NCI-H2029 (cell line): ENCODE measurements at regions not wholly inside any gene's neighbourhood (a gene's known extent, or its start where the extent isn't known, plus 50 kb on each side); places are given as distances from the start of the nearest gene placed in this dataset.
"Not testable (repeated sequence)": the region's sequence is repeated elsewhere in the genome, so short reads cannot be mapped to it uniquely, and the experiment has no call there.

Source experiments
- DNase-seq: peaks from one replicate; lab custom pipeline; 2025; lab: John Stamatoyannopoulos, UW

DNA sequence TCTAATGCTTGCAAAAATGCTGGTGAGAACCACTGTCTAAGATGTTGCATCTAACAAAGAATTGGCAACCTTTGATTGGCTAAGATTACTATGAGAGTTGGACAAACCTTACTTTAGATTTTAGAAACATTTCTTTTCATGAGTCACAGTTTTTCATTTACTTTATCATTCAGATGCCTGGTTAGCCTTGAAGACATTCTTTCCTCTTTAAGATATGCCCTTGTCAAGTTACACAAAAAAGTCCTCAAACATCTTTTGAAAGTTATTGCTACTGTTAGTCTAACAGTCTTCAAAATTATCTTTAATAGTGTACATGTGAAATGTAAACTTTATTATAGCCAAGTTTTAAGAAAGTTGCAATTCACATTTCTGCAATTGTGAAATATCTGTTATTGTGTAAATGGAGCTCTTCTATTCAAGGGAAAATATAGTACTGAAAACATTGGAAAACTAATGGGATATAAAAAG is 276.3 kb downstream of the RND3 start:
- DNase-seq, result no peak

DNA sequence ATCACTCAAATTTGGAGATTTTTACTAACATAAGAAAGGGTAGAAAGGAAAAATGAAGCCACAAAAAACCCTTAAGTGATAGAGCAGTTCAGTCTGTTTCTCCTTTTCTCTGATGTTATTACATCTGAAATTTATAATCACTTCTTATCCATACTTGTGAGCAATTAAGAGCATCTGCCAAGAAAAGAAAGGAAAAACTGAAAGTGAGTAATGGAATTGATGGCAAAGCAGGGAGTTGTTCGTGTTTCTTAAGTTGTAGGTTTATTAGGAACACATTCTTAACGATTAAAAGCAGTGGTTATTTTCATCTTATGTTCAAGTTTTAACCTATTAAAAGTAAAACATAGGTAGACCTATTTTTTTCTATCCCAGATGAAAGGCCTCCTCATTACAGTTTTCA is 277.7 kb downstream of the RND3 start:
- DNase-seq, result no peak

DNA sequence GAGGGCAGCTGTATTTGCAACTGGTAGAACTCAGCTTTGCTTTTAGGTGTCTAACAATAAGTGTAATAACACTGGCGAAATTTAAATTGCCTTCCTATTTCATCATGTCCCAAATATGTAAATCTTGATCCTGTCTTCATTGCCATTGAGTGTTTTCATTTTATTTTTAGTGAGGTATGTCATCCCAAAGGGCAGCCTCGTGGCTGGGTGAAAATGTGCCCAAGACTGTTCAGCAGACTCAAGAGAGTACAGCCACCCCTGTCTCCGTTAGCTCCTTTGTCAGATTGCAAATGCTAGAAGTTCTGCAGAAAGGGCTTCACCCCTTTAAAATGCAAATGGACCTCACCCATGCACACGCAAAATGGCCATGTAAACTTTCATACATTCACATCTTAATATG is 278.8 kb downstream of the RND3 start:
- no peak for DNase-seq

DNA sequence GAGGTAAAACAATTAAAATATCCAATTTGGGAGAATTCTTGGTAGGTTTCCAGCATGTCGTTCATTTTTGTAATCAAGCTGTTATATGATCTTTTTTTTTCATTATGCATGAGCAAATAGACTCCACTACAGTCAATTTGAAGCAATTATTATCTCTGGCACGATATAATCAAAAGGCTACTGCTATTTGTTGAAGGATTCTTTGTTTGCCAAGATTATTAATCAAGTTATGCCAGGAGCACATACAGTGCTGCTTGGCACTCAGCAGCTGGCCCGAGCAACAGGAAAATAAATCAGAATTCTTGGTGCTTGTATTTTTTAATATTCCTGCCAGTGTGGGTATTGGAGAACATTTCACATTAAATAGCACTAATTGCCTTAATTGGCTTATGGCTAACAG is 279.5 kb downstream of the RND3 start:
- DNase-seq, result peak; percentile 1

DNA sequence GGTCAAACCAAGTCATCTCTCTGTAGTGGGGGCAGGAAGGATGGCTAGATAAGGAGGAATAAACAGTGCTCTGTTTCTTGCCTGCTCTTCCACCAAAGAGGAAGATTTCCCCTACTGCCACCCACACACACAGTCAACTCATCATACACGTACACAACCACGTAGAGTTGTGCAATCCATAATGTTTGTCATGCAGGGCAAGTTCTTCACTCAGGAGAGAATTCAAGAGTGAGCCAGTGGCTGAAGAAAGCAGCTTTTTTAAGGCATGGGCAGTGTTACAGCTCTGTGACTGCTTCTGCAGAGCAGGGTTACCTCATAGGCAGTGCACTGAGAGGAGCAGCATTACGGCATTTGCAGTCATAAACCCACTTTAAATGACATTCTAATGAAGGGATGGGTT is 283.0 kb downstream of the RND3 start:
- no peak for DNase-seq

DNA sequence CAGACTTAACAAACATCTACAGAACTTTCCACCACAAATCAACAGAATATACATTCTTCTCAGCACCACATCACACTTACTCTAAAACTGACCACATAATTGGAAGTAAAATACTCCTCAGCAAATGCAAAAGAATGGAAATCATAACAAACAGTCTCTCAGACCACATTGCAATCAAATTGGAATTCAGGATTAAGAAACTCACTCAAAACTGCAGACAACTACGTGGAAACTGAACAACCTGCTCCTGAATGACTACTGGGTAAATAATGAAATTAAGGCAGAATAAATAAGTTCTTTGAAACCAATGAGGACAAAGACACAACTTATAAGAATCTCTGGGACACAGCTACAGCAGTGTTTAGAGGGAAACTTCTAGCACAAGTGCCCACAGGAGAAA is 292.7 kb downstream of the RND3 start:
- DNase-seq, result not testable (repeated sequence)

DNA sequence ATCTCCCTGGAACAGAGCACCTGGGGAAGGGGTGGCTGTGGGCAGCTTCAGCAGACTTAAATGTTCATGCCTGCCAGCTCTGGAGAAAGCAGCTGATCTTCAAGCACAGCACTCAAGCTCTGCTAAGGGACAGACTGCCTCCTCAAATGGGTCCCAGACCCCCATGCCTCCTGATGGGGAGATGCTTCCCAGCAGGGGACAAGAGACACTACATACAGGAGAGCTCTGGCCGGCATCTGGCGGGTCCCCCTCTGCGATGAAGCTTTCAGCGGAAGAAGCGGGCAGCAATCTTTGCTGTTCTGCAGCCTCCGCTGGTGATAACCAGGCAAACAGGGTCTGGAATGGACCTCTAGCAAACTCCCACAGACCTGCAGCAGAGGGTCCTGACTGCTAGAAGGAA is 294.8 kb downstream of the RND3 start:
- DNase-seq, result no peak

DNA sequence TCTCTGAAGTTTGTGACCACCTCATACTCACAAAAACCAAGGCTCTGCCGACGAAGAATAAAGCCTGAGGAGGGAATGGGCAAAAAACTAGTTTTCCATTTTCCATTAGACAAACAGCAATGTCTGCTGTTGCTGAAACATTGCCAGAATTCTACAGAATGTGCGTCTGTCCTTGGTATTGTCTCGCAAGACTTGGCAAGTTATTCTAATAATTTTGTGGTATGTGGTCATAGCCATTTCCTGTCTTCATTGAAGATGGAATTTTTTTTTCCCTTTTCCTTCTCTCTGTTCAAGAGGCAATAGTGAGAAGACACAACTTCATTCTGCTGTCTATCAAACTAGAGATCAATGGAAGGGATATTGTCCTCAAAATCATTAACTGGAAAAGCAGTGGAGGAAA is 296.1 kb downstream of the RND3 start:
- no peak for DNase-seq

DNA sequence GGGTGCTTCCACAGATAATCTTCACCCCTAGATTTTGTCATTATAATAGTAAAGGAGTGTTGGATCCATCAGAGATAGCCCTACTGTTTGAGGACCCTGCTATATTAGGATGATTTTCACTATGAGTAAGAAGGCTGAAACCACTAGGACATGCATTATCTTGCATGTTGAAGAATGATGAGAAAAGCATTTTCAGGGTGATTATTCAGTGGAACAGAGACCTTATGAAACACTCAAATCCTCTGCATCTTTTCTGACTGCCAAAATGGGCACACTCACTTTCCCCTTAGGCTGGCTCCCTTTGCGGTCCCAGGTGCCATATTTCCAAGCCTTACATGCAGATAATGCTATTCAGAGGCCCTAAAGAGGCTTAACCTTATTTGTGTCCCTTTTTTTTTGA is 296.9 kb downstream of the RND3 start:
- DNase-seq, result no peak

DNA sequence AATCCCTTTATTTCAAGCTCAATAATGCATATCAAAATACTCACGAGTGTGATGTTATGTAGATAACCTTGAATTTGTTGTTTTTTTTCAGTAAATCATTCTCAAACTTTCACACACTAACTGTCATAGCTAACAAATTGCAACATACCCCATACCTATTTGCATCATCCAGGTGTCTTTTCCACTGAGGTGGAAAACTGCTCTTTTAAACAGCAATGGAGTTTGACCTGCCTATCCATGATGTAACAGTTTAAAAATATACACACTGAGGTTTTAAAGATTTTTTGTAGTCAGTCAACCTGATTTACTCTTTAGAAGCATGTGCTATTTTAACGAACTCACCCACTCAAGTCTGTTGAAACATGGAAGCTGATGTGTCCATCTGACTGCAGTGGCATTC is 298.7 kb downstream of the RND3 start:
- DNase-seq, result no peak

DNA sequence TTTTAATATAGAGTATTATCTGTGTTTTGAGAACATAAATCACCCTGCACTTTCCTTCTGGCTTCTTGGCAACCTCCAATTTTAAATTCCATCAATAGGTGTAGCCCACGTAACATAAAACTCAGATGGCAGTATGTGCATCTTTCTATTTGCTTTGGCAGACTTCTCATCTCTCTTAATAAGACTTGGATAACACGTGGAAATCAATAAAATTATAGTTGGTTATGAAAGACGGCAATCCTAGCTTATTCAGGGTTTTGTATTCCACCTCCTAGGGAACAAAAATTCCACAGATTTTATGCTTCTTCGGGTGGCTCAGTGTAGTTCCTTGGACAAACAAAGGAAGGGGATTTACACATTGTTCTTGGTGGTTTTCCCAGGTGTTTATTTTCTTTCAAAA is 299.3 kb downstream of the RND3 start:
- no peak for DNase-seq

DNA sequence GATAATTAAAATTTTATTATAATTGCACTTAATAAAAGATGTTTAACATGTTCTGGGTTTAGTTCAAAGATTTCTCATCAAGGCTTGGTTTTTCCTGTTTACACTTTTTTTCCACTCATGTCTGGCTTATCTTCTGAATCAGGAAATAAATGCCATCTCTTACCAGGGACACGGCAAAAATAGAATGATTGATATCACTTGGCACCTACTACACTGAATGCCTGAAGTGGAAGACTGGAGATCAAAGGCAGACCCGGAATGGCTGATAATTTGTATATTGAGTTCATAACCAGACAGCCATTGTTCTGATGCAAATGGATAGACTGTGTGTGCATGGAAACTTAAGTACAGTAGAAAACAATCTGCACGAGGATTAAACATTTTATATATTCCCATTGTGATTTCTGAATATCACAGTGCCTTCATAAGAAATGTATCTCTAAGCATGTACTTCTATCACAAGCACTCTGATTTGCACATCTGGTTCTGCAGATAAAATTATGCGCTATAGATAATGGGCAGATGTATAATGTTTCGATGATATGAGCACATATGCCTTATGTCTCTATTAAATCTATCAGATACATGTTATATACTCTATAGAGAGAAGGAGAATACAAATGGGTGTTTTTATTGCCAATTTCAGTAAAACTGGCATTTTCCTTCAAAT is 304.8 kb downstream of the RND3 start:
- DNase-seq, result no peak

DNA sequence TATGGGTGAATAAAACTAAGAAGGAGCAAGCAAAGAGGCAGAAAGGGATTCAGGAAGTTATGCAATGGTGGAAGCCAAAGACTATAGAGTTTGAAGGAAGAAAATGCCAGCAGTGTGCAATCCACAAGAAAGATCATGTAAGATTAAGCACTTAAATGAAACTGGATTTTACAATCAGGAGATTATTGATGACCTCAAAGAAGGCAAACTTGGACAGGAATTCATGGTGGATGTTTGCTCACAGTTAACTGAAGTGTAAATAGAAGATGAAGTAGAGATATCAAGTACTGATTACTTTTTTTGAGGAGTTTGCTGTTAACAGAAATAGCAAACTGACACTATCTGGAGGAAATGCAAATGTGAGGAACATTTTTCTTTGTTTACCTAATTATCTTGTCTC is 308.9 kb downstream of the RND3 start:
- DNase-seq, result no peak

DNA sequence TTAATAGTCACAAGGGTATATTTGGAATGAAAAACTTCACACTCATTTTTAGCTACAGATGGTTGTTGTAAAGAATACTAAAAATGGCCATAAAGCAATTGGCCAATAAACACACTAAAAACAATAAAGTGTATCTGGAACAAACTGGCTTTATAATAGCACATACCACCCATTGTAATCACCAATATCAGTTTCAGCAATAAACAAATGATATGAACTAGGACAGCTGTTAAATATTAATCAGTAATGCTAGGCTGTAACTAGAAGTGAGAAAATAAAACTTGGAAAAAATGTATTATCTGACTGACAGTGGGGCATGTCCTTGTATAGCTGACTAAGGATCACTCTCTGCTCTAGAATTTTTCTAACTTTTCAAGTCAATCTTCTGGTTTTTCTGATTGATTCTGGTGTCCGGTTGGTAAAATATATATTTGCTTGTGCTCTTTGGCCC is 312.5 kb downstream of the RND3 start:
- DNase-seq, result no peak

DNA sequence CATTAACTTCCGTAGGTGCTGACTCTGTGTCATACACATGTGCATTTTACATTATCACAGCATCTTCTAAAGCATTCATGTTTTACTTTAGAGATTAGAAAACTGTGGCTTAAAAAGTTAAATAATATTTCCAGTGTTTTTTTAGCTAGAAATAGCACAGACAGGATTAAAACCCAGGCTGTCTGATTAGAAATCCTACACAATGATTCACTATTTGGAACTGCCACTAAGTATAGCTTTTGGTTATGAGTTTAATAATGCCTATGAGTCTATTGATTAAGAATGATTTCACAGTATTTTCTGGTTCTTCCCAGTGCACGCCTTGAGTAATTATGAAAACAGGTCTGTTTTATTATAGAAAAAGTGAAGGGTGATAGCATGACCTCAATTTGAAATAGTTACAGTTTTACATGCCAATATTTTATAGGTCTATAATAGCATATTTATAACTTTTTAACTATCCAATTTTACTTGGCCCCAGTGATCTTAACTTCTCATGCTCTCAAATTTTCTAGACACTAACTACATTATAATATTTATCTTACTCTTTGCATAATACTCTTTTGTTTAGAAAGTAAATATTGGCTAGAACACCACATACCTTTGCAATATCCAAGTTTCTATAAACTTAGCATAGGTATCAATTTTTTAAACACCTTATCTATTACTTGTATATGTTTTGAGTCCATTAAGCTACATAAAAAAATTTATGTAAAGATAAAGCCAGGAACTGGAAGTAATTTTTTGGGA is 313.2 kb downstream of the RND3 start:
- no peak for DNase-seq

DNA sequence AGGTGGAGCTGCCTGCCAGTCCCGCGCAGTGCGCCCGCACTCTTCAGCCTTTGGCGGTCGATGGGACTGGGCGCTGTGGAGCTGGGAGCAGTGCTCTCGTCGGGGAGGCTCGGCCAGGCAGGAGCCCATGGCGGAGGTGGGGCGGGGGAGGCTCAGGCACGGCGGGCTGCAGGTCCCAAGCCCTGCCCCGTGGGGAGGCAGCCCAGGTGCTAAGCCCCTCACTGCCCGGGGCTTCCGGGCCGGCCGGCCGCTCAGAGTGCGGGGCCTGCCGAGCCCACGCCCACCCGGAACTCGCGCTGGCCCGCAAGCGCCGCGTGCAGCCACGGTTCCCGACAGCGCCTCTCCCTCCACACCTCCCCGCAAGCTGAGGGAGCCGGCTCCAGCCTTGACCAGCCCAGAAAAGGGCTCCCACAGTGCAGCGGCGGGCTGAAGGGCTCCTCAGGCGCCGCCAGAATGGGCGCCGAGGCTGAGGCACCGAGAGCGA is 316.4 kb downstream of the RND3 start:
- no peak for DNase-seq

DNA sequence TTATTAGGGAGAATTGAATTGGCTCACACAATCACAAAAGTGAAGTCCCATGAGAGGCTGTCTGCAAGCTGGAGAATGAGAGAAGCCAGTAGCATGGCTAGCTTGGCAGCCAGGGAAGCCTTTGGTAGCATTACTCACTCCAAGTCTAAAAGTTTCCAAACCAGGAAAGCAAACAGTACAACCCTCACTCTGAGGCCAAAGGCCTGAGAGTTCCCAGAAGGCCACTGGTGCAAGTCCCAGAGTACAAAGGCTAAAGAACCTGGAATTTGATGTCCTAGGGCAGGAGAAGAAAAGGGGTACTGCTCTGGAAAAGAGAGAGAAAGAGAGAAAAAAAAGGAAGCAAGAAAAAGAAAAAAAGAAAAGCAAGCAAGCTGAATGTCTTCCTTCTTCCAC is 318.2 kb downstream of the RND3 start:
- no peak for DNase-seq

DNA sequence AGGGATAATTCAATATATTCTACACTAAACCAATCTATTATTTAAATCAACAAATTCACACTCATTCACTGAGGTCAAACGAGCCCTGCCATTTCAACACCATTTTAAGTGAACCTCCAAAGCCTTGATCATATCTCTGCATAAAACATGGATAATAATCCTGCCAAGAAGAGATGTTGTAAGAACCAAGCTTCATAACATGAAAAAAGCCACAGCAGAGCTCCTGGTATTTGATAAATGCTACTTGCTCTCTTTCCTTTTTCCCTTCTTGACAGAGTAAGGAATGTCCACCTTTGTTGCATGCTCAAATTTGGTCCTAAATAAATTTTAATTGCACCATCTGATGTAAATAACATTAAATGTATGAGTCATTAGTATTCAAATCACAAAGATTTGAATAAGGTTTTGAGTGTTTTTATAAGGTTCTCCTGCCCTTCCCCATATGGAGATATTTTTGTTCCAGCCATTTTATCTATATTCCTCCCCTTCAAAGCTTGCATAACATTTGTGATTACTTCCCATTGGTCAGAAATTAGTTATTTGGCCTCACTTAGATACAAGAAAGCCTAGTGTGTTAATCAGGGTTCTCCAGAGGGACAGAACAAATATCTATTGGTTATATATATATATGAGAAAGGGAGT is 318.8 kb downstream of the RND3 start:
- DNase-seq, result no peak

DNA sequence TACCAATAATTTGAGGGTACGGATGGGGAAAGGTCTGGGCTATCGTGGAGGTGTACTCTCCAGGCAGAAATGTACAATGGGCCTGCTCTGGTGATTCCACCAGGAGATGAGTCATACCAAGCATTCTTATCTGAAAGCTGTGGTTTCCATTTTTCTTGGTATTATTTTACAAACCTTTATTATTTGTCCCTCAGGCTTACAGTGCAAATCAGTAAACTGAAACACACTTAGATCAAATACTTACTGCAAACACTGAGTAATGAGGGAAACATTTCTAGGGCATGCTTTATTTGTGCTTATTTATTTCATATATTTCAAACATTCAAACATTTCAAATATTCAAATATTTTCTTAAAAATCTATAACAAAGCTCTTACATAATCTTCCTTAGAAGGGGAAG is 319.8 kb downstream of the RND3 start:
- no peak for DNase-seq

DNA sequence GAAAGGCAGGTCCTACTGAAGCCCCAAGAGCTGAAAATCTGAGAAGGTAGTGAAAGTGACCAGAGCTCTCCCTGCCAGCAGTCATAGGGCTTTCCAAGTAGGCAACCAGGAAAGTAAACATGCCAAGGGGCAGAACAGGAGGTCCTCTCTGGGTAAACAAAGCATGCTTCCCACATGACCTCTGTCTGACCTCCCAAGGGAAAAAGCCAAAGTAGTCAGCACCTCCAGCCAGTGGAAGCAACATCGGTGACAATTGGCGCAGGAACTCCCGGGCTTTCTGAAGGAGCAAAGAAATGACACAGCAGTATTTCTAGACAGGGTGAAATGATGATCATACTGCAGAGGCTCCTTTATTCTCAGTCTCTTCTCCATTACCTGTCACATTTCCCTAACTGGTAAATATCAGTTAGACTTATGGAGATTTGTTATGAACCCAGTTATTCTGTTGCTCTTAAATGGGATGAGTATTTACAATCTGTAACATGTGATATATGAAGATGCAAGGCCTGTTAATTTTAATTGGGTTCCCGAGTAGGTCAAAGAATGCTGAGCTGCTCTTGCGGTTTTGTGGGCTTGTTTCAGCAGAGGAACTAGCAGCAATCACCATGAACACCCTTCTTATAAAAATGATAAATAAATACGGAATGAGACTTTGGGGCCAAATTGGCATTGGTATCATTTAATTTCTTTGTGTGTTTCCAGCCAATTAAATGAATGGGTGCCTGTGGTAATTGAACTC is 321.0 kb downstream of the RND3 start:
- DNase-seq, result peak; percentile 12

DNA sequence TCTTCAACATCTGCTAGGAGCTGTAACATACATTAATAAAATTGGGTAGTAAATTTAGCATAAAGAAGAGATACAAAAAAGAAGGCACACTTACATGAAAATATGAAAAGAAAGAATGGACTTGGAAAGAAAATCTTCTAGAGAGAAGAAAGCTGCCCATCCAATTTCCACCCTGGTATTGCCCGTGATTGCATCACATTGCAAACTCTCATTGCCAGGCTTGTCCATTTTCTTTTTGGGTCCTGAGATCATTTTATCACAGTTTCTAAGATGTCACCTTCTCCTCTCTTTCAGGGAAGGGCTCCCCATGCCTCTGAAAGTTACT is 321.5 kb downstream of the RND3 start:
- DNase-seq, result no peak

DNA sequence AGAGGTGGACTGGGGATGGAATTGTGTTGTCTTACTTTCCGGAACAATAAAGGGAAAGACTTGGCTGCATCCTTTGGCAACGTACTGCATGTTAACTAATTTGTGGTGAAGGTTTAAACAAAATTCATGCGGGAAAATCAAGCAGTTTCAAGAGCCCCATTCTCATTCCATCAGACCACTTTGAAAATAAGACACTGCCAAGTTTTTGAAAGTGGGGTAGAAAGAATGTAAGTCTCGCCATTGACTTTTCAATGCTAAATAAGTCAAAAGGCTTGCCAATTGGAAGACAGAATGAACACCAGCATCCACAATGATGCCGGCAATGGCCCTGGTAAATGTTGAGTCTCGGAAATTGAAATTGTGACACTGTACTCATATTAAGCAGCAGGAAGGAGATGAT is 322.0 kb downstream of the RND3 start:
- no peak for DNase-seq
